Mesenchymal stem cell (in vitro differentiated cells and primary cell): ENCODE measurements at regions not wholly inside any gene's neighbourhood (a gene's known extent, or its start where the extent isn't known, plus 50 kb on each side); places are given as distances from the start of the nearest gene placed in this dataset.

ENCODE experiments used
- DNase-seq: peaks from one replicate; pipeline ENCODE4 v3.0.0-alpha.2; 2013
- H2AFZ ChIP-seq: one replicate; pipeline ENCODE4 v1.6.1; 2013; ENCODE audit warnings: low read depth, mild to moderate bottlenecking, control low read depth, inconsistent platforms, low read length, moderate library complexity
- H2AK5ac ChIP-seq: 2 replicates; pipeline ENCODE4 v1.6.1; 2013; ENCODE audit warnings: low read length, moderate library complexity, mild to moderate bottlenecking, inconsistent platforms; ENCODE audit not compliant: severe bottlenecking
- H2BK120ac ChIP-seq: one replicate; pipeline ENCODE4 v1.6.1; 2013; ENCODE audit warnings: low read depth, mild to moderate bottlenecking, inconsistent platforms, low read length, moderate library complexity
- H2BK12ac ChIP-seq, 2 experiments: one replicate each; pipeline ENCODE4 v1.6.1; 2013; ENCODE audit warnings: inconsistent platforms in 2 of 2, low read length in 2 of 2, mild to moderate bottlenecking in 2 of 2, moderate library complexity in 2 of 2, control low read depth in 1 of 2
- H2BK15ac ChIP-seq: one replicate; pipeline ENCODE4 v1.6.1; 2013; ENCODE audit warnings: mild to moderate bottlenecking, low read depth, inconsistent platforms; ENCODE audit not compliant: poor library complexity, severe bottlenecking
- H2BK5ac ChIP-seq: 2 replicates; pipeline ENCODE4 v1.6.1; 2013; ENCODE audit warnings: low read depth, mild to moderate bottlenecking, low read length, control low read depth, inconsistent platforms; ENCODE audit not compliant: poor library complexity, severe bottlenecking
- H3K14ac ChIP-seq, 2 experiments: one replicate each; pipeline ENCODE4 v1.6.1; 2013; ENCODE audit warnings: inconsistent platforms in 2 of 2, low read length in 2 of 2, control low read depth in 1 of 2, mild to moderate bottlenecking in 1 of 2, moderate library complexity in 1 of 2
- H3K18ac ChIP-seq, 2 experiments: one replicate each; pipeline ENCODE4 v1.6.1; 2013; ENCODE audit warnings: inconsistent platforms in 2 of 2, low read length in 2 of 2, control low read depth in 1 of 2, low read depth in 1 of 2, mild to moderate bottlenecking in 1 of 2
- H3K23ac ChIP-seq, 2 experiments: one replicate each; pipeline ENCODE4 v1.6.1; 2013; ENCODE audit warnings: inconsistent platforms in 2 of 2, low read length in 2 of 2, mild to moderate bottlenecking in 2 of 2, moderate library complexity in 2 of 2, control low read depth in 1 of 2
- H3K27ac ChIP-seq: 2 replicates; pipeline ENCODE4 v1.5.1; 2013; ENCODE audit warnings: mild to moderate bottlenecking, moderate library complexity, low read length, control low read depth, inconsistent platforms; ENCODE audit not compliant: poor library complexity, severe bottlenecking
- H3K27me3 ChIP-seq, 2 experiments: 2 replicates each; pipeline versions ENCODE4 v1.6.1 to v1.7.0; 2013; ENCODE audit warnings: low read length in 2 of 2, mild to moderate bottlenecking in 2 of 2, moderate library complexity in 2 of 2, control low read depth in 1 of 2, inconsistent platforms in 1 of 2; ENCODE audit not compliant: control insufficient read depth in 1 of 2, insufficient read depth in 1 of 2
- H3K36me3 ChIP-seq, 2 experiments: 2 replicates each; pipeline versions ENCODE4 v1.6.1 to v1.7.0; 2013; ENCODE audit warnings: low read length in 2 of 2, control low read depth in 1 of 2, inconsistent platforms in 1 of 2, low read depth in 1 of 2, mild to moderate bottlenecking in 1 of 2; ENCODE audit not compliant: insufficient read depth in 2 of 2, control insufficient read depth in 1 of 2
- H3K4ac ChIP-seq, 2 experiments: one replicate each; pipeline ENCODE4 v1.6.1; 2013; ENCODE audit warnings: inconsistent platforms in 2 of 2, low read length in 2 of 2, mild to moderate bottlenecking in 2 of 2, moderate library complexity in 2 of 2, control low read depth in 1 of 2, low read depth in 1 of 2
- H3K4me1 ChIP-seq: 2 replicates; pipeline ENCODE4 v1.6.1; 2013; ENCODE audit warnings: low read depth, low read length, control low read depth; ENCODE audit not compliant: control insufficient read depth, insufficient read depth
- H3K4me2 ChIP-seq: 2 replicates; pipeline ENCODE4 v1.6.1; 2013; ENCODE audit warnings: low read length, mild to moderate bottlenecking, inconsistent platforms; ENCODE audit not compliant: poor library complexity, severe bottlenecking
- H3K4me3 ChIP-seq, 2 experiments: 2 replicates each; pipeline versions ENCODE4 v1.5.1 to v1.7.0; 2013; ENCODE audit warnings: low read length in 2 of 2, mild to moderate bottlenecking in 2 of 2, control low read depth in 1 of 2, low read depth in 1 of 2; ENCODE audit not compliant: insufficient read depth in 1 of 2
- H3K79me1 ChIP-seq: replicated peaks from 2 replicates; pipeline ENCODE4 v1.6.1; 2013; ENCODE audit warnings: mild to moderate bottlenecking, control low read depth, low read length, inconsistent platforms; ENCODE audit not compliant: poor library complexity, severe bottlenecking
- H3K9ac ChIP-seq: 2 replicates; pipeline ENCODE4 v1.7.0; 2013; ENCODE audit warnings: mild to moderate bottlenecking, low read length, moderate library complexity
- H3K9me3 ChIP-seq: 2 replicates; pipeline ENCODE4 v1.7.0; 2013; ENCODE audit warnings: mild to moderate bottlenecking, low read length; ENCODE audit not compliant: control insufficient read depth
- H4K8ac ChIP-seq: one replicate; pipeline ENCODE4 v1.6.1; 2013; ENCODE audit warnings: inconsistent platforms, mild to moderate bottlenecking, low read length, moderate library complexity
- H4K91ac ChIP-seq: one replicate; pipeline ENCODE4 v1.6.1; 2013; ENCODE audit warnings: mild to moderate bottlenecking, low read length, inconsistent platforms
- WGBS: methylation state at CpG from one replicate; pipeline ENCODE4 v1.1.7; 2013; ENCODE audit warnings: mixed read lengths; 5-methylcytosine and 5-hydroxymethylcytosine counted together

GRCh38 chr1:212495766-212496494 is 63.2 kb downstream of the NENF start:
- Histone ChIP-seq H3K27me3 (peaks cover 0 to 5% of the 10 kb centered on the region in 2 experiments), H3K9ac (no peak overlapping the region), H3K14ac (no peak overlapping the region), H2BK5ac (no peak overlapping the region), H2BK120ac (no peak overlapping the region), H3K4me3 (no peak overlapping the region), H2AK5ac (no peak overlapping the region), H3K4ac (no peak overlapping the region), H4K8ac (no peak overlapping the region), H3K4me1 (no peaks in the 10 kb centered on the region), H2BK15ac (no peak overlapping the region), H2AFZ (no peak overlapping the region), H3K23ac (no peak overlapping the region), H4K91ac (no peak overlapping the region), H3K9me3 (no peaks in the 10 kb centered on the region), H3K4me2 (no peak overlapping the region), H3K18ac (no peak overlapping the region), H3K27ac (no peak overlapping the region), H3K36me3 (no peaks in the 10 kb centered on the region), H3K79me1 (no peaks in the 10 kb centered on the region), H2BK12ac (no peak overlapping the region)
- 70% methylated on average over 7 of the region's 8 CpGs for WGBS
- no peak for DNase-seq

- Histone ChIP-seq H3K23ac (no peak overlapping the region), H2BK120ac (no peak overlapping the region), H2BK12ac (no peak overlapping the region), H3K36me3 (no peaks in the 10 kb centered on the region), H2BK15ac (no peak overlapping the region), H2BK5ac (no peak overlapping the region), H3K14ac (no peak overlapping the region), H4K8ac (no peak overlapping the region), H3K4ac (no peak overlapping the region), H2AFZ (no peak overlapping the region), H2AK5ac (no peak overlapping the region), H3K4me3 (no peak overlapping the region), H3K4me1 (no peaks in the 10 kb centered on the region), H4K91ac (no peak overlapping the region), H3K4me2 (no peak overlapping the region), H3K79me1 (no peaks in the 10 kb centered on the region), H3K18ac (no peak overlapping the region), H3K27ac (no peak overlapping the region), H3K27me3 (peaks cover 0 to 5% of the 10 kb centered on the region in 2 experiments), H3K9me3 (no peaks in the 10 kb centered on the region), H3K9ac (no peak overlapping the region)
- DNase-seq, result no peak
- 96% methylated on average over 4 of the region's 4 CpGs for WGBS
Measured at GRCh38 chr1:212496682-212497081, 64.0 kb downstream of the NENF start.

- H3K14ac ChIP-seq, result no peak overlapping the region
- 95% methylated on average over 3 of the region's 3 CpGs for WGBS
- no peak overlapping the region for H3K23ac ChIP-seq
- H3K4me1 ChIP-seq, result no peaks in the 10 kb centered on the region
- H3K9ac ChIP-seq, result no peak overlapping the region
- no peak overlapping the region for H2BK15ac ChIP-seq
- DNase-seq, result no peak
- no peak overlapping the region for H3K4ac ChIP-seq
- H3K27ac ChIP-seq, result no peak overlapping the region
- H3K4me3 ChIP-seq, result no peak overlapping the region
- peak overlapping the region; percentile 22 for H4K8ac ChIP-seq
- H2BK5ac ChIP-seq, result no peak overlapping the region
- no peak overlapping the region for H2AFZ ChIP-seq
- no peaks in the 10 kb centered on the region for H3K9me3 ChIP-seq
- H3K36me3 ChIP-seq, result no peaks in the 10 kb centered on the region
- H3K4me2 ChIP-seq, result no peak overlapping the region
- no peak overlapping the region for H2BK12ac ChIP-seq
- no peaks in the 10 kb centered on the region for H3K79me1 ChIP-seq
- no peak overlapping the region for H2AK5ac ChIP-seq
- H3K18ac ChIP-seq, result no peak overlapping the region
- no peak overlapping the region for H4K91ac ChIP-seq
- H2BK120ac ChIP-seq, result no peak overlapping the region
- H3K27me3 ChIP-seq, result peaks cover 0 to 5% of the 10 kb centered on the region in 2 experiments
Measured at GRCh38 chr1:212497553-212497952, 64.8 kb downstream of the NENF start.

- no peaks in the 10 kb centered on the region for H3K36me3 ChIP-seq
- H2BK12ac ChIP-seq, result no peak overlapping the region
- peak overlapping the region in 1 of 2 experiments; percentile 37 for H3K18ac ChIP-seq
- H3K4me1 ChIP-seq, result peaks cover 2% of the 10 kb centered on the region
- H3K9ac ChIP-seq, result no peak overlapping the region
- no peak overlapping the region for H2AFZ ChIP-seq
- H4K8ac ChIP-seq, result no peak overlapping the region
- no peak overlapping the region for H2BK5ac ChIP-seq
- H3K4me2 ChIP-seq, result no peak overlapping the region
- WGBS, result 72% methylated on average over 8 of the region's 9 CpGs
- H3K23ac ChIP-seq, result no peak overlapping the region
- no peak overlapping the region for H3K14ac ChIP-seq
- no peak overlapping the region for H2BK120ac ChIP-seq
- no peak overlapping the region for H2AK5ac ChIP-seq
- no peak overlapping the region for H2BK15ac ChIP-seq
- no peaks in the 10 kb centered on the region for H3K9me3 ChIP-seq
- no peaks in the 10 kb centered on the region for H3K79me1 ChIP-seq
- DNase-seq, result peak; percentile 86
- H3K4ac ChIP-seq, result no peak overlapping the region
- H4K91ac ChIP-seq, result no peak overlapping the region
- H3K27ac ChIP-seq, result no peak overlapping the region
- H3K27me3 ChIP-seq, result peaks cover 0 to 5% of the 10 kb centered on the region in 2 experiments
- H3K4me3 ChIP-seq, result no peak overlapping the region
Measured at GRCh38 chr1:212498283-212499040, 65.7 kb downstream of the NENF start.
